Endothelial cell of umbilical vein (primary cell): ENCODE measurements at regions not wholly inside any gene's neighbourhood (a gene's known extent, or its start where the extent isn't known, plus 50 kb on each side); places are given as distances from the start of the nearest gene placed in this dataset.

Experiments
- BruUV-seq: library from RNA; stranded (reverse); fragments of 400-500 nt; replicated peaks from 2 replicates; lab custom pipeline; 2021; lab: Mats Ljungman, UMichigan
- CTCF ChIA-PET: fragments of 300-600, 350-600 bp; sonication (Branson Sonifier 250); formaldehyde crosslinking; loops from one replicate; lab custom pipeline; 2021; ENCODE audit warnings: antibody characterized with exemption, inconsistent platforms; lab: Charles Lee
- POLR2A ChIA-PET: fragments of 300-600, 350-600 bp; sonication (Branson Sonifier 250); formaldehyde crosslinking; loops from one replicate; lab custom pipeline; 2021; ENCODE audit warnings: antibody characterized with exemption, inconsistent platforms; lab: Charles Lee
- DNase-seq: peaks from one replicate; pipeline ENCODE4 v3.0.0-alpha.2; 2011; ENCODE audit warnings: low read depth, low spot score
- FAIRE-seq: peaks from 2 replicates; lab custom pipeline; 2011; peaks lifted over from hg19 to GRCh38; lab: Jason Lieb, UNC
- H2AFZ ChIP-seq: 2 replicates; pipeline ENCODE4 v1.6.0; 2012; ENCODE audit warnings: low read depth, low read length, control low read depth, inconsistent platforms
- H3K27ac ChIP-seq: 2 replicates; pipeline ENCODE4 v1.5.1; 2011; ENCODE audit warnings: low read depth, mild to moderate bottlenecking, control low read depth, low read length, moderate library complexity; ENCODE audit not compliant: insufficient read depth
- H3K27me3 ChIP-seq, 2 experiments: 2 replicates each; pipeline versions ENCODE4 v1.6.0 to v1.6.1; 2011; ENCODE audit warnings: low read length in 2 of 2, mixed read lengths in 1 of 2; ENCODE audit not compliant: control insufficient read depth in 2 of 2, insufficient read depth in 2 of 2
- H3K36me3 ChIP-seq, 2 experiments: 2 replicates in 1 of 2; 3 replicates in 1 of 2; pipeline ENCODE4 v1.5.1; 2011; ENCODE audit warnings: low read length in 2 of 2, mild to moderate bottlenecking in 1 of 2, moderate library complexity in 1 of 2; ENCODE audit not compliant: control insufficient read depth in 2 of 2, insufficient read depth in 2 of 2; ENCODE audit errors: extremely low read depth in 1 of 2
- H3K4me1 ChIP-seq: 3 replicates; pipeline ENCODE4 v1.5.1; 2011; ENCODE audit warnings: mild to moderate bottlenecking, low read length; ENCODE audit not compliant: control insufficient read depth, insufficient read depth; ENCODE audit errors: extremely low read depth
- H3K4me2 ChIP-seq: 2 replicates; pipeline ENCODE4 v1.6.1; 2011; ENCODE audit warnings: low read length, control low read depth, mixed read lengths; ENCODE audit not compliant: insufficient read depth
- H3K4me3 ChIP-seq, 3 experiments: fragments of 200-600 bp in 1 of 3; sonication (generic), shearing (Covaris generic) in 1 of 3; replicated peaks in 1 of 3; 2 replicates each; pipeline ENCODE4 v1.5.1; 2011 to 2016; ENCODE audit warnings: control low read depth in 3 of 3, low read length in 3 of 3, mild to moderate bottlenecking in 2 of 3, inconsistent platforms in 1 of 3, low read depth in 1 of 3, moderate library complexity in 1 of 3; ENCODE audit not compliant: insufficient read depth in 1 of 3
- H3K79me2 ChIP-seq: 2 replicates; pipeline ENCODE4 v1.6.0; 2012; ENCODE audit warnings: low read length, inconsistent platforms; ENCODE audit not compliant: control insufficient read depth, insufficient read depth
- H3K9ac ChIP-seq: replicated peaks from 2 replicates; pipeline ENCODE3; 2011; ENCODE audit warnings: low read length, control low read depth; ENCODE audit not compliant: insufficient read depth; ENCODE audit errors: extremely low read depth
- H3K9me1 ChIP-seq: replicated peaks from 3 replicates; pipeline ENCODE4 v1.6.0; 2011; ENCODE audit warnings: mild to moderate bottlenecking, low read length; ENCODE audit not compliant: control insufficient read depth, insufficient read depth; ENCODE audit errors: extremely low read depth
- H3K9me3 ChIP-seq: replicated peaks from 2 replicates; pipeline ENCODE4 v1.5.1; 2012; ENCODE audit warnings: low read length, inconsistent platforms; ENCODE audit not compliant: control insufficient read depth, insufficient read depth
- H4K20me1 ChIP-seq: replicated peaks from 2 replicates; pipeline ENCODE3; 2011; ENCODE audit warnings: mild to moderate bottlenecking, low read length; ENCODE audit not compliant: control insufficient read depth, insufficient read depth; ENCODE audit errors: extremely low read depth
- EZH2 ChIP-seq: IDR thresholded peaks from 2 replicates; pipeline ENCODE4 v1.6.1; 2012; ENCODE audit warnings: borderline replicate concordance, low read depth, mild to moderate bottlenecking, moderate library complexity, low read length, inconsistent platforms; ENCODE audit not compliant: severe bottlenecking
- FOS ChIP-seq: IDR thresholded peaks from 2 replicates; pipeline ENCODE4 v1.6.1; 2011; ENCODE audit warnings: mild to moderate bottlenecking, low read length, moderate library complexity, borderline replicate concordance; ENCODE audit not compliant: insufficient read depth
- GATA2 ChIP-seq: IDR thresholded peaks from 2 replicates; pipeline ENCODE4 v1.7.0; 2011; ENCODE audit warnings: low read depth, mild to moderate bottlenecking, moderate library complexity, mixed read lengths, low read length; ENCODE audit not compliant: insufficient read length, insufficient read depth
- POLR2AphosphoS5 ChIP-seq: IDR thresholded peaks from 2 replicates; pipeline ENCODE4 v1.6.1; 2012; ENCODE audit warnings: low read depth, mild to moderate bottlenecking, control low read depth, low read length, moderate library complexity; ENCODE audit not compliant: insufficient read depth
- dilution Hi-C: fragments of 300-500 bp; cut with MboI; formaldehyde crosslinking; loops from one replicate; pipeline ENCODE4 v1.15.0; 2019; ENCODE audit warnings: low sequenced_read_pairs; ENCODE audit not compliant: extremely low pct_ligation_motif_present
- intact Hi-C: fragments of 100-400 bp; cut with micrococcal nuclease; formaldehyde crosslinking; loops from one replicate; pipeline ENCODE4 v1.10.0; 2022
- TF ChIP-seq, protein P1 (sequence below): IDR thresholded peaks from 2 replicates; pipeline ENCODE4 v1.6.1; 2011; ENCODE audit not compliant: insufficient read depth, insufficient read length

DNA sequence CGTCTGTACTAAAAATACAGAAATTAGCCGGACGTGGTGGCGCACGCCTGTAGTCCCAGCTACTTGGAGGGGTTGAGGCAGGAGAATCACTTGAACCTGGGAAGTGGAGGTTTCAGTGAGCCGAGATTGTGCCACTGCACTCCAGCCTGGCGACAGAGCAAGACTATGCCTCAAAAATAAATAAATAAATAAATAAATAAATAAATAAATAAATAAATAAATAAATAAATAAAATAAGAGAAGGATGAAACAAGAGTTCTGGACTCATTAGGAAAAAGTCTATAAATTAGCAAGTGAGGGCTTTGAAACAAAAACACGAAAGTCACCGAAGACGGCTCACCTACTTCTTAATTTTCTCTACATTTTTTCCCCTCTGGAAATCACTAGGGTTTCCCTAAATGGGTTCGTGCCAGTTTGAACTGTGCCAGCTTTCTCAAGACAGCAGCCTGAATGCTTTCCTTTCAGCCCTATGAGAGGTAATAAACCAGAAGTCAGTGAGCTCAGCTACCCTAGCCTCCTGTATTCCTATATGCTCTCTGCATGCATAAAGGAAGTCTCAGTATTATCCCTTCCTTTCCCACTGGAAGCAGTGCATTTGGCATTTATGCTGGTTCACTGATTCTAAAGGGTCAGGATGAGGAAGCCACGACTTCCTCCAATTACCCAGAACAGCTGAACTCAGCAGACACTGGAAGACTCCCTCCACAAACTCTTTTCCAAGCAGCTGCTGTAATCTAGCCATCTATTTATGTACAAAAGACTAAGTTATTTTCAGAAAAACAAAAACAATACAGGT is 266.9 kb downstream of the ZBBX start:
- Histone ChIP-seq H3K79me2 (no peaks in the 10 kb centered on the region), H3K9ac (no peak overlapping the region), H3K27me3 (no peaks in the 10 kb centered on the region), H3K36me3 (no peaks in the 10 kb centered on the region), H2AFZ (no peak overlapping the region), H3K9me3 (peaks cover 4% of the 10 kb centered on the region), H3K4me1 (no peaks in the 10 kb centered on the region), H3K9me1 (no peaks in the 10 kb centered on the region), H3K4me2 (no peak overlapping the region), H3K27ac (no peak overlapping the region), H4K20me1 (no peaks in the 10 kb centered on the region), H3K4me3 (no peak overlapping the region)
- intact Hi-C loops (no loop called here), dilution Hi-C loops (no loop called here)
- BruUV-seq: no TSS peak
- no peak for TF ChIP-seq EZH2
- FAIRE-seq (no peak), DNase-seq (no peak)
- CTCF ChIA-PET: no interaction called here
- POLR2A ChIA-PET: no interaction called here

DNA sequence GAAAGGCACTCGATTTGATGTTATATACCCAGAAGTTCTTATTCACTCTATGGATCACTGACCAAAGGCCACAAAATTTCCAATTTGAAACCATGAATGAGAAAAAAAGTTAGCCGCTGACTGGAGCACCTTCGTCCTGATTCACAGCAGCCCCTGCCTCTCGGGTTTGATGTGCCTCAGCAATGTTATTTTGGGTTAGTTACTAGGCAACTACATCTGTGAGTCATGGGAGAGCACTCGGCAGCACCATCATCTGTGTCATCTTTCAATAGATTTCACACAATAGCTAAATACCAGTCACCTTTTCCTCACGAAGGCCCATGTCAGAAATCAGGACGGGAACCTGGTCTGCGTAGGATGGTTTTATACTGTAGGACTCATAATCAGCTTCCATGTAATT is 269.2 kb downstream of the ZBBX start:
- no peak overlapping the region for H3K9ac ChIP-seq
- intact Hi-C loops: no loop called here
- H3K27me3 ChIP-seq: no peaks in the 10 kb centered on the region
- DNase-seq (no peak), FAIRE-seq (no peak)
- H3K79me2 ChIP-seq: no peaks in the 10 kb centered on the region
- H2AFZ ChIP-seq: no peak overlapping the region
- no peak overlapping the region for H3K4me3 ChIP-seq
- H3K9me1 ChIP-seq: no peaks in the 10 kb centered on the region
- no peak overlapping the region for H3K4me2 ChIP-seq
- H3K36me3 ChIP-seq: no peaks in the 10 kb centered on the region
- peaks cover 4% of the 10 kb centered on the region for H3K9me3 ChIP-seq
- H4K20me1 ChIP-seq: no peaks in the 10 kb centered on the region
- dilution Hi-C loops: no loop called here
- no peaks in the 10 kb centered on the region for H3K4me1 ChIP-seq
- TF ChIP-seq, protein P1, sequence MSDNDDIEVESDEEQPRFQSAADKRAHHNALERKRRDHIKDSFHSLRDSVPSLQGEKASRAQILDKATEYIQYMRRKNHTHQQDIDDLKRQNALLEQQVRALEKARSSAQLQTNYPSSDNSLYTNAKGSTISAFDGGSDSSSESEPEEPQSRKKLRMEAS: no peak
- no peak for TF ChIP-seq FOS
- no peak for TF ChIP-seq GATA2
- TF ChIP-seq POLR2AphosphoS5: no peak
- no TSS peak for BruUV-seq
- H3K27ac ChIP-seq: no peak overlapping the region
- CTCF ChIA-PET: no interaction called here
- POLR2A ChIA-PET: no interaction called here
